Neural progenitor cell (in vitro differentiated cells): ENCODE measurements at regions not wholly inside any gene's neighbourhood (a gene's known extent, or its start where the extent isn't known, plus 50 kb on each side); places are given as distances from the start of the nearest gene placed in this dataset.

Experiments used
- DNase-seq: peaks from one replicate; pipeline ENCODE4 v3.0.0-alpha.2; 2016; ENCODE audit warnings: low spot score
- H2AFZ ChIP-seq: fragments of 200-600 bp; sonication (generic); replicated peaks from 2 replicates; pipeline ENCODE4 v1.6.1; 2016; ENCODE audit warnings: antibody characterized with exemption
- H3F3A ChIP-seq: fragments of 200-600 bp; sonication (generic); 2 replicates; pipeline ENCODE4 v1.6.1; 2016; ENCODE audit warnings: antibody characterized with exemption, low read depth
- H3K27ac ChIP-seq: fragments of 200-600 bp; sonication (generic); 2 replicates; pipeline ENCODE4 v1.5.1; 2016; ENCODE audit warnings: mild to moderate bottlenecking
- H3K27me3 ChIP-seq: fragments of 200-600 bp; sonication (generic); 2 replicates; pipeline ENCODE4 v1.6.1; 2016; ENCODE audit warnings: mild to moderate bottlenecking, moderate library complexity
- H3K36me3 ChIP-seq: fragments of 200-600 bp; sonication (generic); 2 replicates; pipeline ENCODE4 v1.5.1; 2016
- H3K4me1 ChIP-seq: fragments of 200-600 bp; sonication (generic); 2 replicates; pipeline ENCODE4 v1.6.1; 2016; ENCODE audit warnings: mixed run types
- H3K4me2 ChIP-seq: fragments of 200-600 bp; sonication (generic); 2 replicates; pipeline ENCODE4 v1.6.1; 2016
- H3K4me3 ChIP-seq: fragments of 200-600 bp; sonication (generic); 2 replicates; pipeline ENCODE4 v1.5.1; 2016
- H3K79me2 ChIP-seq: fragments of 200-600 bp; sonication (generic); 2 replicates; pipeline ENCODE4 v1.6.1; 2016; ENCODE audit warnings: low read depth
- H3K9ac ChIP-seq: fragments of 200-600 bp; sonication (generic); 2 replicates; pipeline ENCODE4 v1.6.1; 2016
- H3K9me3 ChIP-seq: fragments of 200-600 bp; sonication (generic); 2 replicates; pipeline ENCODE4 v1.5.1; 2016; ENCODE audit warnings: low read depth
- H4K20me1 ChIP-seq: fragments of 200-600 bp; sonication (generic); 2 replicates; pipeline ENCODE4 v1.6.1; 2016; ENCODE audit warnings: low read depth
- H3K27ac Mint-ChIP-seq: 3 replicates; pipeline ENCODE4 v1.8.0; 2021; ENCODE audit warnings: mixed read lengths
- H3K27me3 Mint-ChIP-seq: 2 replicates; pipeline ENCODE4 v1.8.0; 2022; ENCODE audit warnings: low read depth, mild to moderate bottlenecking, inconsistent platforms, moderate library complexity, mixed read lengths; ENCODE audit not compliant: insufficient read depth
- H3K36me3 Mint-ChIP-seq: 3 replicates; pipeline ENCODE4 v1.8.0; 2021; ENCODE audit warnings: mixed read lengths
- H3K4me1 Mint-ChIP-seq: 3 replicates; pipeline ENCODE4 v1.8.0; 2021; ENCODE audit warnings: mixed read lengths
- H3K4me3 Mint-ChIP-seq: 3 replicates; pipeline ENCODE4 v1.8.0; 2021; ENCODE audit warnings: mild to moderate bottlenecking, moderate library complexity, mixed read lengths
- H3K9me3 Mint-ChIP-seq: 3 replicates; pipeline ENCODE4 v1.8.0; 2020; ENCODE audit warnings: mixed read lengths
- EZH2 ChIP-seq: fragments of 200-600 bp; sonication (generic); IDR thresholded peaks from 2 replicates; pipeline ENCODE4 v1.6.1; 2017; ENCODE audit warnings: antibody characterized with exemption, mild to moderate bottlenecking, moderate library complexity
- EZH2phosphoT487 ChIP-seq: fragments of 200-600 bp; sonication (generic); IDR thresholded peaks from 2 replicates; pipeline ENCODE4 v1.6.1; 2017; ENCODE audit warnings: antibody characterized with exemption
- TF ChIP-seq, protein P1 (sequence below): fragments of 200-600 bp; sonication (generic); IDR thresholded peaks from 2 replicates; pipeline ENCODE4 v1.5.1; 2017; ENCODE audit warnings: antibody characterized with exemption, mild to moderate bottlenecking

DNA sequence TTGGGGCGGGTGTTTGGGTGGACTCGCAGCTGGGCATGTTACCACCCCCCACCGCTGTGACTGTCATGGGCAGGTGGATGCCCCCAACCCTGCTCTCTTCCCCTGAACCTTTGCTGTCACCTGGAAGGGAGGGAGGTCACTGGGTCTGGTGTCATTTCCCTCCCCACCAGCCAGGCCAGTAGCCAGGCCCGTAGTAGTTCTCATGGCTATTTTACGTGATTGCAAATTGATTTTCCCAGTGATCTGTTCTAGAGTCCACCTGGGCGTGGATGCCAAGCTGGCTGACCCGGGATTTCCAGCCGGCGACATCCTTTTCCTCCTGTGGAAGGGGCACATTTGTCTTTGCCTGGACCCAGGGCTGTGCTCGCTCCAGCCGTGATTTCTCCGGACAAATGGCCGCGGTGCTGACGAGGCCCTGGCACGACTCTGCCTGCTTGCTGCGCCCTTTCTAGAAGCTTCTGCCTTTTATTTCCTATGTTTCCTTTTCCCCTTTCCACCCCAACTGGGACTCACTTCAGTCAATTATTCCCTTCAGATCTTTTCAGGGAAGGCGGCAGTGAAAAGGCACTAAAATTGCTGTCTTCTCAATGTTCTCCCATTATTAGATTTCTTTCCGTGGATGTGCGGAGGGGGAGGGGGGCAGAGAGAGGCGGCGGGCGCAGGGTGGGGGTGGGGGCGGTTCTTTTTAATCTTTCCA, 226.9 kb upstream of the CIBAR2 start:
- H3F3A ChIP-seq, result peaks cover 26% of the 10 kb centered on the region
- Mint-ChIP-seq H3K36me3 (peaks cover 2% of the 10 kb centered on the region), H3K9me3 (peaks cover 3% of the 10 kb centered on the region), H3K27ac (peak overlapping the region; percentile 57), H3K4me1 (peaks cover 57% of the 10 kb centered on the region), H3K27me3 (peaks cover 16% of the 10 kb centered on the region), H3K4me3 (no peak overlapping the region)
- H3K9me3 ChIP-seq, result no peaks in the 10 kb centered on the region
- DNase-seq, result no peak
- H3K27me3 ChIP-seq, result peaks cover 8% of the 10 kb centered on the region
- TF ChIP-seq, protein P1, sequence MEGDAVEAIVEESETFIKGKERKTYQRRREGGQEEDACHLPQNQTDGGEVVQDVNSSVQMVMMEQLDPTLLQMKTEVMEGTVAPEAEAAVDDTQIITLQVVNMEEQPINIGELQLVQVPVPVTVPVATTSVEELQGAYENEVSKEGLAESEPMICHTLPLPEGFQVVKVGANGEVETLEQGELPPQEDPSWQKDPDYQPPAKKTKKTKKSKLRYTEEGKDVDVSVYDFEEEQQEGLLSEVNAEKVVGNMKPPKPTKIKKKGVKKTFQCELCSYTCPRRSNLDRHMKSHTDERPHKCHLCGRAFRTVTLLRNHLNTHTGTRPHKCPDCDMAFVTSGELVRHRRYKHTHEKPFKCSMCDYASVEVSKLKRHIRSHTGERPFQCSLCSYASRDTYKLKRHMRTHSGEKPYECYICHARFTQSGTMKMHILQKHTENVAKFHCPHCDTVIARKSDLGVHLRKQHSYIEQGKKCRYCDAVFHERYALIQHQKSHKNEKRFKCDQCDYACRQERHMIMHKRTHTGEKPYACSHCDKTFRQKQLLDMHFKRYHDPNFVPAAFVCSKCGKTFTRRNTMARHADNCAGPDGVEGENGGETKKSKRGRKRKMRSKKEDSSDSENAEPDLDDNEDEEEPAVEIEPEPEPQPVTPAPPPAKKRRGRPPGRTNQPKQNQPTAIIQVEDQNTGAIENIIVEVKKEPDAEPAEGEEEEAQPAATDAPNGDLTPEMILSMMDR, result no peak
- no peak for TF ChIP-seq EZH2
- TF ChIP-seq EZH2phosphoT487, result no peak
- H3K4me3 ChIP-seq, result no peak overlapping the region
- H3K36me3 ChIP-seq, result no peaks in the 10 kb centered on the region
- H3K9ac ChIP-seq, result no peak overlapping the region
- no peak overlapping the region for H2AFZ ChIP-seq
- no peaks in the 10 kb centered on the region for H3K79me2 ChIP-seq
- H3K27ac ChIP-seq, result no peak overlapping the region
- no peak overlapping the region for H3K4me2 ChIP-seq
- peaks cover 11% of the 10 kb centered on the region for H4K20me1 ChIP-seq
- H3K4me1 ChIP-seq, result peaks cover 21% of the 10 kb centered on the region

DNA sequence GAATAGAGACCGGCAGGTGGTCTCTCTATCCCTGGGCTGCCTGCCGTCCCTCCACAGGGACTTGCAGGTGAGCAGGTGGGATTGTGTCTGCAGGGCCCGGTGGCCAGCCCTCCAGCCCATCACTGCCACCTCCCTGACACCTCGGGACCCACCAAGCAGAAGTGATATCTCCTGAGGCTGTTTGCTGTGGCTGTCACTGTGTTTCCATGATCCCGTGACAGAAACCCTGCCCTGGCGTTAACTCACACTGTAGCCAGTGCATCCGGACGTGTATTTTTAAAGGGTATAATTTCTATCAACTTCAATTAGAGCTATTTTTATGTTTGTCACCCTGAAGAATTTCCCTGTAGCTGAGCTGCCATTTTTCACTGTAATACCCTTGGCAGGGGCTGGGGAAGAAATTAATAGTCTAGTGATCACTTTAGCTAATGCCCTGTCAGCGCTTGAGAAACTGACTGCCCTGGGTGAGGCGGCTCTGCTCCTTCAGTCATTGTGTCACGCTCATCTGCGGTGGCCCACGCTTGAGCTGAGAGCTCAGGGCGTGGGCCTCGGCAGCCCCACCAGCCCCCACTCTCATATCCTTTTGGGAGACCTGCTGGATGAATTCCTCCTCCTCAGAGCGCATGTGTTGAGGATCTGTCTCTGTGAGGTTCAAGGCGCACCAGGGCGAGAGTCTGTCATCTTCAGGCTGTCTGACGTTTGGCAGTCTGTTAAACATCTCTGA, 229.9 kb upstream of the CIBAR2 start:
- Histone ChIP-seq H3K36me3 (no peaks in the 10 kb centered on the region), H3K79me2 (no peaks in the 10 kb centered on the region), H3K9ac (no peak overlapping the region), H3K27ac (no peak overlapping the region), H4K20me1 (no peaks in the 10 kb centered on the region), H2AFZ (no peak overlapping the region), H3K4me1 (no peaks in the 10 kb centered on the region), H3K9me3 (no peaks in the 10 kb centered on the region), H3K4me2 (no peak overlapping the region), H3K4me3 (no peak overlapping the region), H3K27me3 (no peaks in the 10 kb centered on the region), H3F3A (no peaks in the 10 kb centered on the region)
- Mint-ChIP-seq H3K9me3 (peaks cover 3% of the 10 kb centered on the region), H3K27ac (peak overlapping the region; percentile 89), H3K36me3 (peaks cover 2% of the 10 kb centered on the region), H3K4me3 (no peak overlapping the region), H3K4me1 (peaks cover 31% of the 10 kb centered on the region), H3K27me3 (peaks cover 15% of the 10 kb centered on the region)
- no peak for TF ChIP-seq EZH2
- TF ChIP-seq EZH2phosphoT487, result no peak
- TF ChIP-seq, protein P1, result no peak
- DNase-seq, result no peak

DNA sequence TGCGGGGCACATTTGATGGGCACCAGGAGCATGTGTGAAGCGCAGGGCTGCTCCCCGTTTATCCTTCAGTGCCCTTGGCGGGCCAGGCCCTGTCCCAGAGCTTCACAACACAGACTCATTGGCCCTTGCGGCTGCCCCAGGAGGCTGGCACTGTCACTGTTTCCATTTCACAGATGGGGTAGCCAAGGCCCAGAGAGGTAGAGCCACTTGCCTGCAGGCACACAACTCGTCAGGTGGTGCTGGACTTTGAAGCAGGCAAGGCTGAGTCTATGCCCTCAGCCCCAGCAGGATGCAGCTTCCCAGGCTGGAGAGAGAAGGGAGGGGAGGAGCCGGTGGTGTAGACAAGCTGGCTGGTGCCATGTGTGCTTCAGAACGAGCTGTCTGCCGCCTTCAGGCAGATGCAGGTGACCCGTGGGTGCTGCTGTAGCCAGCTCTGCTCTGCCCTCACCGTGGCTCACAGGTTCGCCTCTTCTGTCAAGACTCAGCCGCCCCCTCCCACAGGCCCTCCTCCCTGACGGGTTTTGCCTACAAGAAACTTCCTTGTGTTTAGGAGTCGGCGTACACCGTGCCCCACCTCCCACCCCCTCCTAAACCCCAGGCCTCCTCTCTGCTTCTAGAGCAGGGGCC, 232.3 kb upstream of the CIBAR2 start:
- no peaks in the 10 kb centered on the region for H4K20me1 ChIP-seq

More for the DNA sequence above, 232.3 kb upstream of the CIBAR2 start:
- peaks cover 3% of the 10 kb centered on the region for H3K9me3 Mint-ChIP-seq
- Histone ChIP-seq H2AFZ (no peak overlapping the region), H3K9ac (no peak overlapping the region), H3K27ac (no peak overlapping the region), H3K27me3 (no peaks in the 10 kb centered on the region), H3K4me1 (peaks cover 6% of the 10 kb centered on the region), H3K36me3 (no peaks in the 10 kb centered on the region), H3K79me2 (no peaks in the 10 kb centered on the region), H3K4me3 (no peak overlapping the region), H3K9me3 (no peaks in the 10 kb centered on the region), H3K4me2 (no peak overlapping the region), H3F3A (no peaks in the 10 kb centered on the region)
- peaks cover 26% of the 10 kb centered on the region for H3K4me1 Mint-ChIP-seq
- DNase-seq, result no peak
- H3K4me3 Mint-ChIP-seq, result no peak overlapping the region
- no peak overlapping the region for H3K27ac Mint-ChIP-seq
- TF ChIP-seq EZH2 (no peak), EZH2phosphoT487 (no peak)
- TF ChIP-seq, protein P1, result no peak
- H3K36me3 Mint-ChIP-seq, result peaks cover 2% of the 10 kb centered on the region
- peaks cover 22% of the 10 kb centered on the region for H3K27me3 Mint-ChIP-seq
